Tibial artery (tissue), 4 donors: ENCODE measurements at regions not wholly inside any gene's neighbourhood (a gene's known extent, or its start where the extent isn't known, plus 50 kb on each side); places are given as distances from the start of the nearest gene placed in this dataset.
"Not testable (repeated sequence)": the region's sequence is repeated elsewhere in the genome, so short reads cannot be mapped to it uniquely, and the experiment has no call there.

Experiments used
- DNase-seq, 2 donors: peaks; one replicate each; pipeline ENCODE4 v3.0.0-alpha.2; 2019
- H3K27ac ChIP-seq, 2 donors: fragments of 200-600 bp; sonication (generic) in 1 of 2; 1 replicate in 1 of 2; 2 replicates in 1 of 2; pipeline ENCODE4 v1.5.1; 2018 to 2019; ENCODE audit warnings: mild to moderate bottlenecking in 1 of 2
- H3K27me3 ChIP-seq, 2 donors: fragments of 200-600 bp; sonication (generic) in 1 of 2; one replicate each; pipeline versions ENCODE4 v1.5.1 to v1.6.0; 2016 to 2019
- H3K36me3 ChIP-seq, 3 donors: fragments of 200-600 bp; sonication (generic) in 2 of 3; one replicate each; pipeline ENCODE4 v1.5.1; 2016 to 2019; ENCODE audit warnings: mild to moderate bottlenecking in 2 of 3
- H3K4me1 ChIP-seq, 4 donors: fragments of 200-600 bp; sonication (generic) in 2 of 4; 1 replicate in 3 of 4; 2 replicates in 1 of 4; pipeline ENCODE4 v1.5.1; 2016 to 2019
- H3K4me3 ChIP-seq, 2 donors: fragments of 200-600 bp; sonication (generic) in 1 of 2; 1 replicate in 1 of 2; 2 replicates in 1 of 2; pipeline ENCODE4 v1.5.1; 2018 to 2019; ENCODE audit warnings: mild to moderate bottlenecking in 2 of 2
- H3K9me3 ChIP-seq, 3 donors: fragments of 200-600 bp; sonication (generic) in 1 of 3; one replicate each; pipeline ENCODE4 v1.5.1; 2016 to 2019
- intact Hi-C: fragments of 100-400 bp; cut with DNase I; formaldehyde crosslinking; loops from one replicate; pipeline ENCODE4 v1.15.0; 2023; ENCODE audit warnings: low total_unique reads
- TF ChIP-seq, protein P1 (sequence below), 2 experiments: fragments of 200-600 bp in 1 of 2; fragments of 450-650 bp in 1 of 2; IDR thresholded peaks; one replicate each; pipeline ENCODE4 v1.5.1; 2017 to 2019; ENCODE audit warnings: antibody characterized with exemption in 2 of 2, mild to moderate bottlenecking in 1 of 2, moderate library complexity in 1 of 2

DNA sequence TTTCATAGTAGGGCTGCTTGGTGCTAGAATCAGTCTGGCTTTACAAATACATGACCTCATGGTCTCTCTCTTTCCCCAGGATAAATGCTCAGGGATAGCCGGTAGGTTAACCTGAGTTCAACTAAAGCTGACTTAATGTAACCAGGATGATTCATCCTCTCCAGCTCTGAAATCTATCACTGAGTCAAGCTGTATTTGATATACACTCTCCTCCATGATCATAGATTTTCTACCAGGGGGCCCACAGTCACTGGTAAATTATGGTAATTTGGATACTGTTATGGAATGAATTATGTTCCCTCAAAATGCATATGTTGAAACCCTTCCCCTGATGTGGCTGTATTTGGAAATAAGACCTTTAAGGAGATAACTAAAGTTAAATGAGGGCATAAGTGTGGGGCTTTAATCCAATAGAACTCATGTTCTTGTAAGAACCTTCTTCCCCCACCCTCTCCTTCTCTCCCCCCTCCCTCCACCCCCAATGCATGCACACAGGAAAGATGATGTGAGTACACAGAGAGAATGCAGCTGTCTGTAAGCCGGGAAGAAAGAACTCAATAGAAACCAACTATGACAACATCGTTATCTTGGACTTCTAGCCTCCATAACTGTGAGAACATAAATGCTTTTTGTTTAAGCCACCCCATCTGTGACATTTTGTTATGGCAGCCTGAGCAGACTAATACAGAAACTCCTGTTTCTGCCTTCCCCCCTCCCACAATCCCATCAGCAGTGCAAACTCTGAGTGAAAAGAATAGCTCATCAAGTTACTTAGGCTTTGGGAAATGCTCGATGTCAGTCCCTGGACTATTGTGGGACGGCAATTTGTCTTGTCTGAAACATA lies 134.9 kb upstream of the KYNU start:
- H3K4me3 ChIP-seq: no peak overlapping the region
- intact Hi-C loops: no loop called here
- TF ChIP-seq, protein P1, sequence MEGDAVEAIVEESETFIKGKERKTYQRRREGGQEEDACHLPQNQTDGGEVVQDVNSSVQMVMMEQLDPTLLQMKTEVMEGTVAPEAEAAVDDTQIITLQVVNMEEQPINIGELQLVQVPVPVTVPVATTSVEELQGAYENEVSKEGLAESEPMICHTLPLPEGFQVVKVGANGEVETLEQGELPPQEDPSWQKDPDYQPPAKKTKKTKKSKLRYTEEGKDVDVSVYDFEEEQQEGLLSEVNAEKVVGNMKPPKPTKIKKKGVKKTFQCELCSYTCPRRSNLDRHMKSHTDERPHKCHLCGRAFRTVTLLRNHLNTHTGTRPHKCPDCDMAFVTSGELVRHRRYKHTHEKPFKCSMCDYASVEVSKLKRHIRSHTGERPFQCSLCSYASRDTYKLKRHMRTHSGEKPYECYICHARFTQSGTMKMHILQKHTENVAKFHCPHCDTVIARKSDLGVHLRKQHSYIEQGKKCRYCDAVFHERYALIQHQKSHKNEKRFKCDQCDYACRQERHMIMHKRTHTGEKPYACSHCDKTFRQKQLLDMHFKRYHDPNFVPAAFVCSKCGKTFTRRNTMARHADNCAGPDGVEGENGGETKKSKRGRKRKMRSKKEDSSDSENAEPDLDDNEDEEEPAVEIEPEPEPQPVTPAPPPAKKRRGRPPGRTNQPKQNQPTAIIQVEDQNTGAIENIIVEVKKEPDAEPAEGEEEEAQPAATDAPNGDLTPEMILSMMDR (IDR thresholded peaks at IDR 0.05): no peak
- H3K36me3 ChIP-seq: no peaks in the 10 kb centered on the region
- DNase-seq: no peak
- H3K27me3 ChIP-seq: no peaks in the 10 kb centered on the region
- no peak overlapping the region for H3K27ac ChIP-seq
- H3K9me3 ChIP-seq: peaks cover 0 to 3% (median 0%) of the 10 kb centered on the region in 3 donors
- no peaks in the 10 kb centered on the region for H3K4me1 ChIP-seq

DNA sequence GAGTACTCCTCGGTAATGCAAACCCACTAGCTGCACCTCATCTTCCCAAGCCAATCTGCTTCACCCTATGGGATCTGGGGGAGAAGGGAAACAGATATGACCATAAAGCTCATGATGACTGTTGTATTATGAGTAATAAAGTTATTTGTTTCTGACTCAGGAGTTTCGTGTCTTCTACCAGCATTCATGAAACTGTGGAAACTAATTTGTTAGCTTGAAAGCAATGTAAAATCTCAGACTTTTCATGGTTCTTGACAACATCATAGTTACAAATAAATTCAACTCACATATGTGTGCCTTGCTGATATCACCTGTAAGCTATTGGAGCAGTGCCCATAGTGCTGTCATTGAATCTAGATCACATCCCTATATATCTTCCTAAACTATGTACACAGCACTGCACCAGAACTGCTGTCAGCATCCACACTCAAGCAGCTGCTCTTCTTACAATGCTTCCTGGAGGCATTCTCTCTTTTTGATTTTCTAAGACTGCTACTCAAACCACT lies 135.6 kb upstream of the KYNU start:
- TF ChIP-seq, protein P1 (IDR thresholded peaks at IDR 0.05): no peak
- no peaks in the 10 kb centered on the region for H3K27me3 ChIP-seq
- peaks cover 0 to 3% (median 0%) of the 10 kb centered on the region in 3 donors for H3K9me3 ChIP-seq
- H3K27ac ChIP-seq: no peak overlapping the region
- H3K36me3 ChIP-seq: no peaks in the 10 kb centered on the region
- intact Hi-C loops: no loop called here
- H3K4me3 ChIP-seq: no peak overlapping the region
- H3K4me1 ChIP-seq: no peaks in the 10 kb centered on the region
- DNase-seq: no peak

DNA sequence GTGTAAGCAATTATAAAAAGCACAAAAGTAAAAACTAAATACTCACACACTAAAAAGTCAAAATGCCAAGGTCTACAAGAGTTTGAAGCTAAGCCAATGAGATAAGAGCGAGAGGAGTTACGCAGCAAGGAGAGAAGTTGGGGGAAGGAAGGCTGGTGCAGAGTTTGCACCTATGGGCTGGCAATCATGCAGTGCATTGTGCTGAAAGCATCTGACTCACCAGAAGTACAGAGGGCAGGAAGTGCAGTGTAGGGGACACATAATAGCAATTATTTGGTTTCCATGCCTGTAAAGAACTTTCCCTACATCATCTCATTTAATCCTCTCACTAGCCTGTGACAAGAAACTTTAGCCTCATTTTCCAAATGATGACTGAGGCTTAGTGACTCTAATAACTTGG lies 142.7 kb upstream of the KYNU start:
- Histone ChIP-seq H3K27me3 (no peaks in the 10 kb centered on the region), H3K27ac (no peak overlapping the region), H3K4me1 (no peaks in the 10 kb centered on the region), H3K36me3 (no peaks in the 10 kb centered on the region), H3K9me3 (no peaks in the 10 kb centered on the region), H3K4me3 (no peak overlapping the region)
- TF ChIP-seq, protein P1 (IDR thresholded peaks at IDR 0.05): no peak
- no peak for DNase-seq
- intact Hi-C loops: no loop called here

- Histone ChIP-seq H3K27me3 (no peaks in the 10 kb centered on the region), H3K4me3 (no peak overlapping the region), H3K36me3 (no peaks in the 10 kb centered on the region), H3K27ac (no peak overlapping the region), H3K9me3 (no peaks in the 10 kb centered on the region), H3K4me1 (no peaks in the 10 kb centered on the region)
- no peak for DNase-seq
- TF ChIP-seq, protein P1 (IDR thresholded peaks at IDR 0.05): no peak
- intact Hi-C loops: no loop called here
These were observed 143.2 kb upstream of the KYNU start for GRCh38 chr2:142734231-142734630.

- intact Hi-C loops, H3K9me3 ChIP-seq, H3K4me1 ChIP-seq, H3K36me3 ChIP-seq, H3K4me3 ChIP-seq, H3K27me3 ChIP-seq, H3K27ac ChIP-seq, DNase-seq: not testable (repeated sequence)
These were observed 147.7 kb upstream of the KYNU start for GRCh38 chr2:142729814-142730213.

GRCh38 chr2:142727821-142728478 lies 149.5 kb upstream of the KYNU start:
- H3K9me3 ChIP-seq, H3K4me3 ChIP-seq, H3K36me3 ChIP-seq, H3K27me3 ChIP-seq, intact Hi-C loops, DNase-seq, H3K4me1 ChIP-seq, H3K27ac ChIP-seq: not testable (repeated sequence)
